SK-N-SH (cell line): ENCODE measurements at regions not wholly inside any gene's neighbourhood (a gene's known extent, or its start where the extent isn't known, plus 50 kb on each side); places are given as distances from the start of the nearest gene placed in this dataset.

Experiments used
- CTCF ChIA-PET: fragments of 300-600, 350-600 bp; formaldehyde crosslinking; extraction: SDS; loops from one replicate; lab custom pipeline; 2021; lab: Yijun Ruan, JAX
- POLR2A ChIA-PET: fragments of 350-600 bp; sonication (Branson Sonifier 250); formaldehyde crosslinking; extraction: SDS; loops from one replicate; lab custom pipeline; 2020; ENCODE audit warnings: antibody characterized with exemption, inconsistent platforms; lab: Yijun Ruan, JAX
- DNase-seq: peaks from one replicate; pipeline ENCODE4 v3.0.0; 2012
- H2AFZ ChIP-seq: fragments of 200-600 bp; sonication (generic); 2 replicates; pipeline ENCODE4 v1.8.1; 2016; ENCODE audit warnings: antibody characterized with exemption, mild to moderate bottlenecking, low read depth
- H3F3A ChIP-seq: fragments of 200-600 bp; sonication (generic); replicated peaks from 2 replicates; pipeline ENCODE3; 2016; ENCODE audit warnings: antibody characterized with exemption, mild to moderate bottlenecking; ENCODE audit not compliant: insufficient read depth
- H3K27ac ChIP-seq, 2 experiments: fragments of 200-500 bp in 1 of 2; fragments of 200-600 bp in 1 of 2; sonication (Bioruptor generic) in 1 of 2; sonication (generic), shearing (Covaris generic) in 1 of 2; 2 replicates each; pipeline versions ENCODE4 v1.5.1 to v1.6.1; 2014 to 2016; ENCODE audit warnings: low read depth in 2 of 2, inconsistent platforms in 1 of 2, low read length in 1 of 2, mild to moderate bottlenecking in 1 of 2, mixed read lengths in 1 of 2
- H3K27me3 ChIP-seq: fragments of 200-600 bp; sonication (generic), shearing (Covaris generic); 2 replicates; pipeline ENCODE4 v1.6.1; 2016; ENCODE audit warnings: mixed run types; ENCODE audit not compliant: insufficient read depth
- H3K36me3 ChIP-seq, 2 experiments: fragments of 200-500 bp in 1 of 2; fragments of 200-600 bp in 1 of 2; sonication (Bioruptor generic) in 1 of 2; sonication (generic) in 1 of 2; replicated peaks in 1 of 2; 2 replicates each; pipeline versions ENCODE3 to v1.5.1; 2014 to 2016; ENCODE audit warnings: low read length in 1 of 2, mild to moderate bottlenecking in 1 of 2; ENCODE audit not compliant: insufficient read depth in 2 of 2, control insufficient read depth in 1 of 2
- H3K4me1 ChIP-seq, 2 experiments: fragments of 200-500 bp in 1 of 2; fragments of 200-600 bp in 1 of 2; sonication (Bioruptor generic) in 1 of 2; sonication (generic), shearing (Covaris generic) in 1 of 2; 2 replicates each; pipeline versions ENCODE4 v1.5.1 to v1.6.1; 2014 to 2016; ENCODE audit warnings: low read depth in 1 of 2, low read length in 1 of 2, mixed run types in 1 of 2; ENCODE audit not compliant: insufficient read depth in 2 of 2, control insufficient read depth in 1 of 2
- H3K4me2 ChIP-seq: fragments of 200-600 bp; sonication (generic), shearing (Covaris generic); 2 replicates; pipeline ENCODE4 v1.6.1; 2017; ENCODE audit warnings: mixed run types
- H3K4me3 ChIP-seq, 2 experiments: fragments of 200-500 bp in 1 of 2; fragments of 200-600 bp in 1 of 2; sonication (Bioruptor generic) in 1 of 2; sonication (generic), shearing (Covaris generic) in 1 of 2; 2 replicates each; pipeline versions ENCODE4 v1.5.1 to v1.8.1; 2014 to 2016; ENCODE audit warnings: low read depth in 2 of 2, inconsistent platforms in 1 of 2, low read length in 1 of 2, mild to moderate bottlenecking in 1 of 2, mixed read lengths in 1 of 2, moderate library complexity in 1 of 2
- H3K79me2 ChIP-seq: fragments of 200-600 bp; sonication (generic); 2 replicates; pipeline ENCODE4 v1.8.1; 2017; ENCODE audit warnings: mild to moderate bottlenecking; ENCODE audit not compliant: insufficient read depth
- H3K9ac ChIP-seq: fragments of 200-600 bp; sonication (generic); 2 replicates; pipeline ENCODE4 v1.6.1; 2017; ENCODE audit warnings: mixed run types
- H3K9me2 ChIP-seq: fragments of 200-600 bp; sonication (generic); 2 replicates; pipeline ENCODE4 v1.6.1; 2017; ENCODE audit warnings: mixed run types
- H3K9me3 ChIP-seq: fragments of 200-600 bp; sonication (generic); 2 replicates; pipeline ENCODE4 v1.6.1; 2017; ENCODE audit warnings: mixed run types, mild to moderate bottlenecking, moderate library complexity
- H4K20me1 ChIP-seq: fragments of 200-600 bp; sonication (generic); 2 replicates; pipeline ENCODE4 v1.6.1; 2017; ENCODE audit warnings: mild to moderate bottlenecking, mixed run types; ENCODE audit not compliant: insufficient read depth
- FOXJ3 ChIP-seq: sonication (generic); formaldehyde crosslinking; IDR thresholded peaks from 2 replicates; pipeline ENCODE4 v1.5.1; 2020; ENCODE audit warnings: mild to moderate bottlenecking, missing genetic modification reagents
- FOXM1 ChIP-seq: IDR thresholded peaks from 2 replicates; pipeline ENCODE4 v1.4.0; 2012; ENCODE audit warnings: low read depth, mild to moderate bottlenecking
- NFIC ChIP-seq: IDR thresholded peaks from 2 replicates; pipeline ENCODE4 v1.4.0; 2012; ENCODE audit warnings: borderline replicate concordance
- NRF1 ChIP-seq: IDR thresholded peaks from 2 replicates; pipeline ENCODE4 v1.6.1; 2012; ENCODE audit warnings: low read depth, mild to moderate bottlenecking, low read length
- RFX5 ChIP-seq: IDR thresholded peaks from 2 replicates; pipeline ENCODE4 v1.6.1; 2012; ENCODE audit warnings: mild to moderate bottlenecking, improper control_type of control experiment, low read length
- RXRA ChIP-seq: IDR thresholded peaks from 2 replicates; pipeline ENCODE4 v1.4.0; 2012; ENCODE audit warnings: low read depth, mild to moderate bottlenecking, borderline replicate concordance
- TEAD4 ChIP-seq: IDR thresholded peaks from 2 replicates; pipeline ENCODE4 v1.4.0; 2012; ENCODE audit warnings: mild to moderate bottlenecking, borderline replicate concordance; ENCODE audit not compliant: insufficient read depth
- WGBS: methylation state at CpG from one replicate; pipeline ENCODE4 v1.1.6; 2017; ENCODE audit warnings: low lambda C conversion rate; 5-methylcytosine and 5-hydroxymethylcytosine counted together
- TF ChIP-seq, protein P1 (sequence below): IDR thresholded peaks from 2 replicates; pipeline ENCODE4 v1.4.0; 2012; ENCODE audit warnings: low read depth, borderline replicate concordance
- TF ChIP-seq, protein P2 (sequence below): fragments of 150-350 bp; IDR thresholded peaks from 2 replicates; pipeline ENCODE4 v1.6.1; 2016; ENCODE audit warnings: mild to moderate bottlenecking, low read depth, low read length

DNA sequence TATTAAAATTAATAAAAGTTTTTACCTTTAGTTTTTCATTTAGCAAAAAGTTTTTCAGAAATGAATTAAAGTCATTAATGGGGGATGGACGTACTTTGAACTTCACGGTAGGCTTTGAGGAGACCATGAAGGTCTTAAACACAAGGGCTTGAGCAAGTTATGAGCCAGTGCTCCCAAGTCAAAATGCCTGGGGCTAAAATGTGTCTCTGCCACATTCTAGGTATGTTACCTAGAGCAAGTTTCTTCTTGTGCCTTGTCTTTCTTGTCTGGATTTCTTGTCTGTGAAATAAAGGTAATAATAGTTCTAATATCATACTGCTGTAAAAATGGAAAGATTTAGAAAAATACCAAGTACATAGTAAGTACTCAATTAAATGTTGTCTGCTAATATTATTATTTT, 132.7 kb upstream of the USP15 start:
- no peaks in the 10 kb centered on the region for H3K9me3 ChIP-seq
- H3K4me3 ChIP-seq, result no peak overlapping the region
- POLR2A ChIA-PET, result no interaction called here
- H3K4me1 ChIP-seq, result no peaks in the 10 kb centered on the region; a peak in 1 of 4 replicates
- CTCF ChIA-PET, result no interaction called here
- no peak overlapping the region for H3K9ac ChIP-seq
- no peaks in the 10 kb centered on the region for H3F3A ChIP-seq
- 36% methylated on average over 2 of the region's 2 CpGs for WGBS
- 0 out of 2 replicates have a peak, but pooled peaks cover 4% of the 10 kb centered on the region for H3K27me3 ChIP-seq
- no peak for DNase-seq
- no peaks in the 10 kb centered on the region for H4K20me1 ChIP-seq
- H3K9me2 ChIP-seq, result no peaks in the 10 kb centered on the region; the same call in 1 of the 2 replicates
- H3K36me3 ChIP-seq, result no peaks in the 10 kb centered on the region
- TF ChIP-seq FOXJ3 (CRISPR knock-in tag) (no peak), NFIC (no peak), TEAD4 (no peak)
- TF ChIP-seq, protein P1, sequence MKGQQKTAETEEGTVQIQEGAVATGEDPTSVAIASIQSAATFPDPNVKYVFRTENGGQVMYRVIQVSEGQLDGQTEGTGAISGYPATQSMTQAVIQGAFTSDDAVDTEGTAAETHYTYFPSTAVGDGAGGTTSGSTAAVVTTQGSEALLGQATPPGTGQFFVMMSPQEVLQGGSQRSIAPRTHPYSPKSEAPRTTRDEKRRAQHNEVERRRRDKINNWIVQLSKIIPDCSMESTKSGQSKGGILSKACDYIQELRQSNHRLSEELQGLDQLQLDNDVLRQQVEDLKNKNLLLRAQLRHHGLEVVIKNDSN, result no peak
- H3K79me2 ChIP-seq, result no peaks in the 10 kb centered on the region
- H3K4me2 ChIP-seq, result no peak overlapping the region
- no peak overlapping the region for H3K27ac ChIP-seq
- no peak overlapping the region for H2AFZ ChIP-seq

DNA sequence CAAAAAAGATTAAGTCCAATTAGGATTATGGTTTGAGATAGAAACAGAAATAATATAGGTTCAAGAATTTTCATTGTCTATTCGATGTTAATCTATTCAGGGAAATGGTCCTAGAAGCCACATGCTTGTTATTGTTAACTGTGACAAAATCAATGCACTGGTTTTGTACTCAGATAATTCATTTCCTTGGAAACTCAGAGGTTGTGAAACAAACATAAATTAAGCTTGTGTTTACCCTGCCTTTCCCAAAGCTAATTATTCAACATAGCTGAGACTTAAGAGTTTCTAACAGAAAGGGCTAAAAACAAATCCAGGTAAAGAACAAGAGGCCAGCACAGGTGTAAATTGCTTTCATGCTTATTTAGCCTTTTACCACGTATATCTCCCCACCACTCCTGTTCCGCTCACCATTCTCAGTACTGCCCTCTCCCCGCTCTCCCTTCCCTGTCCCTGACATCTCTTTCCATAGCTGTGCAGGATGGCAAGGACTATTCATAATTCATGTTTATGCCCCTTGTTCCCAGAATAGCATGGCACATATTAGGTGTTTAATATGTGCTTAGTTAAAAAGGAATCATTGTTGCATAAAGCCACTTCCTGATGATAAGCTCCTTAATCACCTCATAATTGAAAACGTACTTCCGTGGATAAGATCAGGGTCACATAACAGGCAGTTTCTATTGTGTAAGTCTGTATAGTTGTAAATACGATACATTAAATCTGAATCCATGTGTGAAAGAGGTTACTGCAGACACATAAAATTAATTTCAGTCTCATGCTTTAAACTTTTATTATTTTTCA, 131.8 kb upstream of the USP15 start:
- no peak for TF ChIP-seq TEAD4
- TF ChIP-seq, protein P2, sequence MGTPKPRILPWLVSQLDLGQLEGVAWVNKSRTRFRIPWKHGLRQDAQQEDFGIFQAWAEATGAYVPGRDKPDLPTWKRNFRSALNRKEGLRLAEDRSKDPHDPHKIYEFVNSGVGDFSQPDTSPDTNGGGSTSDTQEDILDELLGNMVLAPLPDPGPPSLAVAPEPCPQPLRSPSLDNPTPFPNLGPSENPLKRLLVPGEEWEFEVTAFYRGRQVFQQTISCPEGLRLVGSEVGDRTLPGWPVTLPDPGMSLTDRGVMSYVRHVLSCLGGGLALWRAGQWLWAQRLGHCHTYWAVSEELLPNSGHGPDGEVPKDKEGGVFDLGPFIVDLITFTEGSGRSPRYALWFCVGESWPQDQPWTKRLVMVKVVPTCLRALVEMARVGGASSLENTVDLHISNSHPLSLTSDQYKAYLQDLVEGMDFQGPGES, result no peak
- no peak for TF ChIP-seq RFX5
- no peak for TF ChIP-seq FOXM1
- no peak for TF ChIP-seq FOXJ3 (CRISPR knock-in tag)
- no peak for TF ChIP-seq RXRA
- no peak for TF ChIP-seq NRF1
- TF ChIP-seq, all 33 proteins: peak for 0
- WGBS, result 14% methylated on average over 7 of the region's 7 CpGs
- H3K9me2 ChIP-seq, result no peaks in the 10 kb centered on the region; the same call in 1 of the 2 replicates
- no peak for DNase-seq
- no peaks in the 10 kb centered on the region for H3K36me3 ChIP-seq
- H3K9ac ChIP-seq, result no peak overlapping the region
- ChIA-PET POLR2A (no interaction called here), CTCF (no interaction called here)
- H3K4me3 ChIP-seq, result no peak overlapping the region
- no peaks in the 10 kb centered on the region for H4K20me1 ChIP-seq
- 0 out of 2 replicates have a peak, but pooled peaks cover 4% of the 10 kb centered on the region for H3K27me3 ChIP-seq
- no peaks in the 10 kb centered on the region for H3K9me3 ChIP-seq
- H3K27ac ChIP-seq, result no peak overlapping the region
- H3F3A ChIP-seq, result no peaks in the 10 kb centered on the region
- H2AFZ ChIP-seq, result no peak overlapping the region; the same call in 1 of the 2 replicates
- H3K4me2 ChIP-seq, result no peak overlapping the region
- no peaks in the 10 kb centered on the region for H3K79me2 ChIP-seq
- no peaks in the 10 kb centered on the region; a peak in 1 of 4 replicates for H3K4me1 ChIP-seq
